Activated T-helper 9 cell treated with anti-CD3 and anti-CD28 coated beads, Interleukin-2, amount 50 U/mL, for 16 hours (primary cell): ENCODE measurements at regions not wholly inside any gene's neighbourhood (a gene's known extent, or its start where the extent isn't known, plus 50 kb on each side); places are given as distances from the start of the nearest gene placed in this dataset.
"Not testable (repeated sequence)": the region's sequence is repeated elsewhere in the genome, so short reads cannot be mapped to it uniquely, and the experiment has no call there.

Source experiments
- DNase-seq: peaks from one replicate; pipeline ENCODE4 v3.0.0-alpha.2; 2020; ENCODE audit warnings: low read depth

- DNase-seq = not testable (repeated sequence)
These were observed 318.0 kb upstream of the PLGLB2 start for GRCh38 chr2:87429931-87430275.

- not testable (repeated sequence) for DNase-seq
These were observed 316.8 kb upstream of the PLGLB2 start for GRCh38 chr2:87431051-87431450.

- not testable (repeated sequence) for DNase-seq
These were observed 315.0 kb upstream of the PLGLB2 start for GRCh38 chr2:87432711-87433453.

- DNase-seq = not testable (repeated sequence)
These were observed 311.9 kb upstream of the PLGLB2 start for GRCh38 chr2:87436007-87436406.

- DNase-seq = not testable (repeated sequence)
These were observed 310.1 kb upstream of the PLGLB2 start for GRCh38 chr2:87437701-87438260.

- DNase-seq = not testable (repeated sequence)
These were observed 309.0 kb upstream of the PLGLB2 start for GRCh38 chr2:87438780-87439454.

GRCh38 chr2:87439617-87440204 is 308.2 kb upstream of the PLGLB2 start:
- not testable (repeated sequence) for DNase-seq

- DNase-seq = not testable (repeated sequence)
These were observed 307.2 kb upstream of the PLGLB2 start for GRCh38 chr2:87440650-87441049.

GRCh38 chr2:87441375-87441774 is 306.5 kb upstream of the PLGLB2 start:
- DNase-seq = not testable (repeated sequence)

GRCh38 chr2:87442983-87443577 is 304.8 kb upstream of the PLGLB2 start:
- not testable (repeated sequence) for DNase-seq

- DNase-seq = not testable (repeated sequence)
These were observed 302.9 kb upstream of the PLGLB2 start for GRCh38 chr2:87444951-87445350.

GRCh38 chr2:87445613-87446312 is 302.1 kb upstream of the PLGLB2 start:
- DNase-seq = not testable (repeated sequence)

- DNase-seq = not testable (repeated sequence)
These were observed 301.6 kb upstream of the PLGLB2 start for GRCh38 chr2:87446313-87446696.

- not testable (repeated sequence) for DNase-seq
These were observed 298.4 kb upstream of the PLGLB2 start for GRCh38 chr2:87449462-87449980.

GRCh38 chr2:87452193-87452592 is 295.7 kb upstream of the PLGLB2 start:
- not testable (repeated sequence) for DNase-seq

- DNase-seq = not testable (repeated sequence)
These were observed 295.0 kb upstream of the PLGLB2 start for GRCh38 chr2:87452861-87453260.

- not testable (repeated sequence) for DNase-seq
These were observed 293.9 kb upstream of the PLGLB2 start for GRCh38 chr2:87453965-87454364.

- DNase-seq = not testable (repeated sequence)
These were observed 293.5 kb upstream of the PLGLB2 start for GRCh38 chr2:87454421-87454820.

- not testable (repeated sequence) for DNase-seq
These were observed 292.6 kb upstream of the PLGLB2 start for GRCh38 chr2:87455209-87455853.

- not testable (repeated sequence) for DNase-seq
These were observed 292.0 kb upstream of the PLGLB2 start for GRCh38 chr2:87455854-87456249.
